HG03196 (cell line): ENCODE measurements at regions not wholly inside any gene's neighbourhood (a gene's known extent, or its start where the extent isn't known, plus 50 kb on each side); places are given as distances from the start of the nearest gene placed in this dataset.
"Not testable (repeated sequence)": the region's sequence is repeated elsewhere in the genome, so short reads cannot be mapped to it uniquely, and the experiment has no call there.

ENCODE experiments used
- ATAC-seq: cut with Tn5 transposase; IDR thresholded peaks from one replicate; pipeline ENCODE4 v1.9.1; 2021; ENCODE audit not compliant: unreplicated experiment

GRCh38 chr3:95333826-95334225 lies 1271.0 kb downstream of the NSUN3 start:
- ATAC-seq, result no peak

- ATAC-seq, result no peak
Measured at GRCh38 chr3:95334461-95334860, 1271.6 kb downstream of the NSUN3 start.

- ATAC-seq, result no peak
Measured at GRCh38 chr3:95335517-95335916, 1272.7 kb downstream of the NSUN3 start.

GRCh38 chr3:95338446-95338845 lies 1275.6 kb downstream of the NSUN3 start:
- ATAC-seq, result no peak

- no peak for ATAC-seq
Measured at GRCh38 chr3:95341314-95341713, 1278.5 kb downstream of the NSUN3 start.

GRCh38 chr3:95343228-95343627 lies 1280.4 kb downstream of the NSUN3 start:
- ATAC-seq, result no peak

GRCh38 chr3:95343767-95344166 lies 1280.9 kb downstream of the NSUN3 start:
- no peak for ATAC-seq

GRCh38 chr3:95347936-95348335 lies 1285.1 kb downstream of the NSUN3 start:
- not testable (repeated sequence) for ATAC-seq

- no peak for ATAC-seq
Measured at GRCh38 chr3:95348879-95349278, 1286.0 kb downstream of the NSUN3 start.

GRCh38 chr3:95350049-95350448 lies 1287.2 kb downstream of the NSUN3 start:
- no peak for ATAC-seq

- no peak for ATAC-seq
Measured at GRCh38 chr3:95351158-95351557, 1288.3 kb downstream of the NSUN3 start.

GRCh38 chr3:95352471-95352870 lies 1289.6 kb downstream of the NSUN3 start:
- ATAC-seq, result no peak

GRCh38 chr3:95354489-95354888 lies 1291.6 kb downstream of the NSUN3 start:
- no peak for ATAC-seq

GRCh38 chr3:95356764-95357501 lies 1294.1 kb downstream of the NSUN3 start:
- peak; percentile 78 for ATAC-seq

- peak; percentile 63 for ATAC-seq
Measured at GRCh38 chr3:95387242-95388021, 1324.6 kb downstream of the NSUN3 start.

- ATAC-seq, result no peak
Measured at GRCh38 chr3:95389725-95390313, 1327.0 kb downstream of the NSUN3 start.

GRCh38 chr3:95394286-95394685 lies 1331.4 kb downstream of the NSUN3 start:
- no peak for ATAC-seq

GRCh38 chr3:95399585-95399984 lies 1336.7 kb downstream of the NSUN3 start:
- ATAC-seq, result no peak

GRCh38 chr3:95401693-95402092 lies 1338.8 kb downstream of the NSUN3 start:
- no peak for ATAC-seq

- ATAC-seq, result no peak
Measured at GRCh38 chr3:95407709-95408463, 1345.0 kb downstream of the NSUN3 start.

- ATAC-seq, result no peak
Measured at GRCh38 chr3:95408464-95408862, 1345.6 kb downstream of the NSUN3 start.
